ENCODE measurements at regions not wholly inside any gene's neighbourhood (a gene's known extent, or its start where the extent isn't known, plus 50 kb on each side); places are given as distances from the start of the nearest gene placed in this dataset.

GRCh38 chr16:5196204-5196603 is 98.6 kb upstream of the EEF2KMT start:
- Histone ChIP-seq H3K27ac (ENCODE audit: extremely low read length, insufficient read depth, low read length) (no peak overlapping the region), H3K4me3 (replicated peaks in 1 of 3; ENCODE audit: insufficient read depth in 1 of 3, low read depth in 2 of 3, low read length in 3 of 3) (no peak overlapping the region), H3K9ac (ENCODE audit: insufficient read depth, low read depth, low read length) (no peak overlapping the region), H3K27me3 (ENCODE audit: control insufficient read depth in 1 of 2, insufficient read depth in 2 of 2, low read length in 2 of 2) (peaks cover 0 to 13% of the 10 kb centered on the region in 2 experiments; a peak in 2 of 5 replicates), H3K9me3 (ENCODE audit: low read length) (no peaks in the 10 kb centered on the region), H3K4me1 (ENCODE audit: insufficient read depth, low read length) (no peaks in the 10 kb centered on the region), H3K4me2 (ENCODE audit: low read depth, low read length) (no peak overlapping the region), H4K20me1 (ENCODE audit: insufficient read depth, low read length) (no peaks in the 10 kb centered on the region), H3K36me3 (replicated peaks in 1 of 2; ENCODE audit: control insufficient read depth in 1 of 2, insufficient read depth in 2 of 2, low read length in 2 of 2) (no peaks in the 10 kb centered on the region), H3K79me2 (ENCODE audit: insufficient read depth, low read length) (no peaks in the 10 kb centered on the region), H2AFZ (ENCODE audit: low read length) (no peak overlapping the region)
- intact Hi-C loops (cut with micrococcal nuclease; ENCODE audit: unreplicated experiment): no loop called here
- FAIRE-seq (no peak), ATAC-seq (no peak), DNase-seq (ENCODE audit: low spot score) (no peak)
- POLR2A ChIA-PET: no interaction called here
- no TSS peak for BruUV-seq (replicated peaks)
- CTCF ChIA-PET (ENCODE audit: low intra/inter-chr PET ratio, low total read pairs): no interaction called here
- in situ Hi-C loops (cut with HindIII; ENCODE audit: extremely low pct_ligation_motif_present, low pct_unique_long_range_greater_than_20kb): no loop called here
- TF ChIP-seq NFKBIZ (CRISPR knock-in tag; IDR thresholded peaks at IDR 0.05) (no peak), USF2 (IDR thresholded peaks at IDR 0.05; ENCODE audit: low read depth, low read length) (no peak), USF2 (CRISPR knock-in tag; IDR thresholded peaks at IDR 0.05; ENCODE audit: borderline replicate concordance) (no peak), NR2F1 (CRISPR knock-in tag; IDR thresholded peaks at IDR 0.05) (no peak), MEIS2 (CRISPR knock-in tag; IDR thresholded peaks at IDR 0.05) (no peak), ERF (CRISPR knock-in tag; IDR thresholded peaks at IDR 0.05) (no peak), KDM6A (CRISPR knock-in tag; IDR thresholded peaks at IDR 0.05; ENCODE audit: low read depth) (no peak), ZNF501 (CRISPR knock-in tag; IDR thresholded peaks at IDR 0.05) (no peak), RORA (CRISPR knock-in tag; IDR thresholded peaks at IDR 0.05) (no peak), ZNF691 (CRISPR knock-in tag; IDR thresholded peaks at IDR 0.05; ENCODE audit: borderline replicate concordance, low read depth) (no peak), THAP7 (CRISPR knock-in tag; IDR thresholded peaks at IDR 0.05) (no peak), PHF20 (CRISPR knock-in tag; IDR thresholded peaks at IDR 0.05) (no peak), NFYB (CRISPR knock-in tag; IDR thresholded peaks at IDR 0.05) (no peak), ZNF362 (CRISPR knock-in tag; IDR thresholded peaks at IDR 0.05; ENCODE audit: borderline replicate concordance) (no peak), ISL2 (CRISPR knock-in tag; IDR thresholded peaks at IDR 0.05) (no peak)
- 55% methylated on average over 3 of the region's 3 CpGs for WGBS (ENCODE audit: low lambda C conversion rate)

Data from HepG2 (cell line).